Natural killer cell (primary cell): ENCODE measurements at regions not wholly inside any gene's neighbourhood (a gene's known extent, or its start where the extent isn't known, plus 50 kb on each side); places are given as distances from the start of the nearest gene placed in this dataset.
A peak's percentile ranks its signal among the peaks of the same experiment; 100 is the strongest.

Source experiments
- ATAC-seq, 3 donors: fragments of 150-1000 bp in 2 of 3; fragments of 200-7000 bp in 1 of 3; cut with Tn5 transposase; 1 replicate in 1 of 3; 2 replicates in 2 of 3; pipeline ENCODE4 v1.10.0; 2021; ENCODE audit warnings: mild to moderate bottlenecking in 2 of 3, moderate library complexity in 2 of 3
- DNase-seq, 2 donors: peaks; one replicate each; pipeline versions ENCODE4 v3.0.0 to v3.0.0-alpha.2; 2013 to 2021; ENCODE audit warnings: mixed read lengths in 1 of 2
- H3K27ac ChIP-seq: one replicate; pipeline ENCODE4 v1.5.1; 2013; ENCODE audit warnings: mild to moderate bottlenecking, low read length
- H3K27me3 ChIP-seq: one replicate; pipeline ENCODE4 v1.6.1; 2013; ENCODE audit warnings: low read length; ENCODE audit not compliant: control insufficient read depth, insufficient read depth
- H3K36me3 ChIP-seq: one replicate; pipeline ENCODE4 v1.6.1; 2013; ENCODE audit warnings: low read length; ENCODE audit not compliant: control insufficient read depth, insufficient read depth
- H3K4me1 ChIP-seq: one replicate; pipeline ENCODE4 v1.6.1; 2013; ENCODE audit warnings: low read length; ENCODE audit not compliant: control insufficient read depth, insufficient read depth
- H3K4me3 ChIP-seq: one replicate; pipeline ENCODE4 v1.5.1; 2013; ENCODE audit warnings: low read length
- H3K9me3 ChIP-seq: one replicate; pipeline ENCODE4 v1.6.1; 2013; ENCODE audit warnings: low read length; ENCODE audit not compliant: control insufficient read depth, insufficient read depth
- H3K27ac Mint-ChIP-seq, 2 donors: one replicate each; pipeline ENCODE4 v1.8.0; 2022; ENCODE audit warnings: mild to moderate bottlenecking in 2 of 2, mixed read lengths in 2 of 2, moderate library complexity in 1 of 2
- H3K27me3 Mint-ChIP-seq, 2 donors: one replicate each; pipeline ENCODE4 v1.8.0; 2022; ENCODE audit warnings: low read depth in 2 of 2, mixed read lengths in 2 of 2
- H3K36me3 Mint-ChIP-seq: one replicate; pipeline ENCODE4 v1.8.0; 2022; ENCODE audit warnings: mixed read lengths
- H3K4me1 Mint-ChIP-seq, 2 donors: one replicate each; pipeline ENCODE4 v1.8.0; 2022; ENCODE audit warnings: mixed read lengths in 2 of 2
- H3K4me3 Mint-ChIP-seq: one replicate; pipeline ENCODE4 v1.8.0; 2022; ENCODE audit warnings: mild to moderate bottlenecking, moderate library complexity, mixed read lengths
- H3K9me3 Mint-ChIP-seq, 2 donors: one replicate each; pipeline ENCODE4 v1.8.0; 2022; ENCODE audit warnings: mixed read lengths in 2 of 2
- CTCF ChIP-seq: fragments of 200-600 bp; IDR thresholded peaks from one replicate; pipeline ENCODE4 v1.8.0; 2022; ENCODE audit warnings: antibody characterized with exemption
- WGBS: methylation state at CpG from one replicate; pipeline ENCODE4 v1.1.7; 2013; ENCODE audit warnings: missing lambda C conversion rate; ENCODE audit not compliant: insufficient coverage; 5-methylcytosine and 5-hydroxymethylcytosine counted together
- intact Hi-C: fragments of 100-400 bp; cut with micrococcal nuclease; formaldehyde crosslinking; loops from one replicate; pipeline ENCODE4 v1.14.2; 2022

GRCh38 chrX:148133105-148133725 lies 152.1 kb downstream of the FMR1NB start:
- intact Hi-C loops, result loop anchor here (10.0 kb wide), 1 partner anchor 1152 kb away; no protein-coding TSS in a partner anchor
- no peak for ATAC-seq
- peak in 1 of 2 donors; percentile 39 for DNase-seq
- Mint-ChIP-seq H3K27ac (no peak overlapping the region), H3K4me3 (no peak overlapping the region), H3K4me1 (no peaks in the 10 kb centered on the region), H3K9me3 (no peaks in the 10 kb centered on the region), H3K36me3 (no peaks in the 10 kb centered on the region), H3K27me3 (no peaks in the 10 kb centered on the region)
- H3K9me3 ChIP-seq, result no peaks in the 10 kb centered on the region
- no peak overlapping the region for H3K27ac ChIP-seq
- no peaks in the 10 kb centered on the region for H3K27me3 ChIP-seq
- 56% methylated on average over 3 of the region's 6 CpGs for WGBS
- no peaks in the 10 kb centered on the region for H3K4me1 ChIP-seq
- no peak for TF ChIP-seq CTCF
- no peaks in the 10 kb centered on the region for H3K36me3 ChIP-seq
- H3K4me3 ChIP-seq, result no peak overlapping the region

- Histone ChIP-seq H3K4me3 (no peak overlapping the region), H3K27me3 (no peaks in the 10 kb centered on the region), H3K36me3 (no peaks in the 10 kb centered on the region), H3K9me3 (no peaks in the 10 kb centered on the region), H3K4me1 (no peaks in the 10 kb centered on the region), H3K27ac (no peak overlapping the region)
- Mint-ChIP-seq H3K9me3 (no peaks in the 10 kb centered on the region), H3K36me3 (no peaks in the 10 kb centered on the region), H3K4me1 (no peaks in the 10 kb centered on the region), H3K27ac (no peak overlapping the region), H3K4me3 (no peak overlapping the region), H3K27me3 (no peaks in the 10 kb centered on the region)
- DNase-seq (no peak), ATAC-seq (no peak)
- TF ChIP-seq CTCF, result no peak
- intact Hi-C loops, result loop anchor here (10.0 kb wide), 1 partner anchor 1150 kb away; no protein-coding TSS in a partner anchor
- 71% methylated on average over 1 of the region's 1 CpG for WGBS
These were observed 153.4 kb downstream of the FMR1NB start for GRCh38 chrX:148134578-148134977.

- Histone ChIP-seq H3K4me1 (no peaks in the 10 kb centered on the region), H3K9me3 (no peaks in the 10 kb centered on the region), H3K27ac (no peak overlapping the region), H3K4me3 (no peak overlapping the region), H3K27me3 (no peaks in the 10 kb centered on the region), H3K36me3 (no peaks in the 10 kb centered on the region)
- no CpG with 5 or more reads among the region's 1 CpG for WGBS
- H3K36me3 Mint-ChIP-seq, result no peaks in the 10 kb centered on the region
- H3K4me3 Mint-ChIP-seq, result no peak overlapping the region
- H3K9me3 Mint-ChIP-seq, result no peaks in the 10 kb centered on the region
- intact Hi-C loops, result loop anchor here (10.0 kb wide), 1 partner anchor 1149 kb away; no protein-coding TSS in a partner anchor
- DNase-seq (no peak), ATAC-seq (no peak)
- H3K27ac Mint-ChIP-seq, result no peak overlapping the region
- no peaks in the 10 kb centered on the region for H3K27me3 Mint-ChIP-seq
- TF ChIP-seq CTCF, result no peak
- H3K4me1 Mint-ChIP-seq, result no peaks in the 10 kb centered on the region
These were observed 154.6 kb downstream of the FMR1NB start for GRCh38 chrX:148135738-148136137.

GRCh38 chrX:148146121-148146520 lies 165.0 kb downstream of the FMR1NB start:
- TF ChIP-seq CTCF, result no peak
- no peak for ATAC-seq
- no peak overlapping the region for H3K27ac Mint-ChIP-seq

More at GRCh38 chrX:148146121-148146520, 165.0 kb downstream of the FMR1NB start:
- H3K36me3 ChIP-seq, result no peaks in the 10 kb centered on the region
- no peaks in the 10 kb centered on the region for H3K4me1 Mint-ChIP-seq
- H3K4me3 Mint-ChIP-seq, result no peak overlapping the region
- H3K36me3 Mint-ChIP-seq, result no peaks in the 10 kb centered on the region
- no peaks in the 10 kb centered on the region for H3K9me3 ChIP-seq
- no peaks in the 10 kb centered on the region for H3K4me1 ChIP-seq
- intact Hi-C loops, result no loop called here
- no peak for DNase-seq
- WGBS, result 95% methylated on average over 2 of the region's 2 CpGs
- no peak overlapping the region for H3K27ac ChIP-seq
- H3K4me3 ChIP-seq, result no peak overlapping the region
- peaks cover 0 to 6% of the 10 kb centered on the region in 2 donors for H3K27me3 Mint-ChIP-seq
- no peaks in the 10 kb centered on the region for H3K9me3 Mint-ChIP-seq
- H3K27me3 ChIP-seq, result no peaks in the 10 kb centered on the region
